HEK293T (cell line): ENCODE measurements at regions not wholly inside any gene's neighbourhood (a gene's known extent, or its start where the extent isn't known, plus 50 kb on each side); places are given as distances from the start of the nearest gene placed in this dataset.
A peak's percentile ranks its signal among the peaks of the same experiment; 100 is the strongest.

Experiments
- CTCF ChIA-PET: fragments of 350-600 bp; formaldehyde crosslinking; extraction: SDS; loops from one replicate; lab custom pipeline; 2021; ENCODE audit warnings: antibody characterized with exemption, inconsistent platforms; lab: Yijun Ruan, JAX
- POLR2A ChIA-PET: fragments of 350-600 bp; formaldehyde crosslinking; extraction: SDS; loops from one replicate; lab custom pipeline; 2020; ENCODE audit warnings: antibody characterized with exemption, inconsistent platforms; lab: Yijun Ruan, JAX
- DNase-seq: peaks from one replicate; pipeline ENCODE4 v3.0.0; 2012; ENCODE audit warnings: mixed read lengths; ENCODE audit errors: extremely low spot score
- ARNT ChIP-seq: fragments of 450-650 bp; IDR thresholded peaks from 2 replicates; pipeline ENCODE4 v1.6.1; 2017; ENCODE audit warnings: mild to moderate bottlenecking
- BHLHE40 ChIP-seq: fragments of 450-650 bp; IDR thresholded peaks from 2 replicates; pipeline ENCODE4 v1.6.1; 2016; ENCODE audit warnings: mild to moderate bottlenecking, moderate library complexity, borderline replicate concordance
- CTBP1 ChIP-seq: fragments of 450-650 bp; IDR thresholded peaks from 2 replicates; pipeline ENCODE4 v1.6.1; 2016; ENCODE audit warnings: borderline replicate concordance
- ELF4 ChIP-seq: fragments of 450-650 bp; IDR thresholded peaks from 2 replicates; pipeline ENCODE4 v1.6.1; 2017; ENCODE audit warnings: antibody characterized with exemption
- FOXA1 ChIP-seq: fragments of 450-650 bp; IDR thresholded peaks from 2 replicates; pipeline ENCODE4 v1.6.1; 2016; ENCODE audit warnings: mild to moderate bottlenecking
- FOXK2 ChIP-seq: fragments of 450-650 bp; IDR thresholded peaks from 2 replicates; pipeline ENCODE4 v1.6.1; 2016; ENCODE audit warnings: mild to moderate bottlenecking
- FOXM1 ChIP-seq: fragments of 450-650 bp; IDR thresholded peaks from 2 replicates; pipeline ENCODE4 v1.6.1; 2017; ENCODE audit warnings: mild to moderate bottlenecking, borderline replicate concordance
- HDGF ChIP-seq: fragments of 450-650 bp; IDR thresholded peaks from 2 replicates; pipeline ENCODE4 v1.6.1; 2017; ENCODE audit warnings: antibody characterized with exemption, borderline replicate concordance
- L3MBTL2 ChIP-seq: fragments of 450-650 bp; conservative IDR thresholded peaks from 2 replicates; pipeline ENCODE4 v1.6.1; 2016; ENCODE audit warnings: mild to moderate bottlenecking
- LEF1 ChIP-seq: fragments of 450-650 bp; IDR thresholded peaks from 2 replicates; pipeline ENCODE4 v1.6.1; 2017; ENCODE audit warnings: mild to moderate bottlenecking, borderline replicate concordance
- NFRKB ChIP-seq: fragments of 450-650 bp; IDR thresholded peaks from 2 replicates; pipeline ENCODE4 v1.6.1; 2016; ENCODE audit warnings: mild to moderate bottlenecking, moderate library complexity
- SP1 ChIP-seq: fragments of 450-650 bp; IDR thresholded peaks from 2 replicates; pipeline ENCODE4 v1.6.1; 2017
- SUZ12 ChIP-seq: fragments of 450-650 bp; IDR thresholded peaks from 2 replicates; pipeline ENCODE4 v1.6.1; 2016; ENCODE audit warnings: mild to moderate bottlenecking
- TARDBP ChIP-seq: fragments of 450-650 bp; IDR thresholded peaks from 2 replicates; pipeline ENCODE4 v1.6.1; 2016
- ZNF384 ChIP-seq: fragments of 450-650 bp; IDR thresholded peaks from 2 replicates; pipeline ENCODE4 v1.6.1; 2016
- TF ChIP-seq, protein P1 (sequence below): fragments of 450-650 bp; IDR thresholded peaks from 2 replicates; pipeline ENCODE4 v1.6.1; 2016

DNA sequence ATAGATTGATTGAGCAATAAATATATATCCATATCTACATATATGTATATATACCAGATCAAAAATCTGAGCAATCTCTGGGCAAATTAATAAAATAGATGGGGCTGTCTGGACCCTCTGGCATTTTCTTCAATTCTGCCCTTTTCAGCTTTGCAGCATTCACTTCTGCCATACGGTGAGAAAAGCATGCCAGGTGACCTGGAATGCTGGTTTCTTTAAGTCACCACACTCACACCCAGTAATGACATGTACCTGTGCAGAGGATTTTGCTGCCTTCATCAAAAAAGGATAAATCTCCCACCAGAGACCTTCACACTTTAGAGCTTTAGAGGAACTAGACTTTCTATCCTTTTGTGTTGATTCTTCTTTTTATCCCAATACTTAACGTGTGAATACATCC lies 223.2 kb upstream of the NFIA start:
- DNase-seq = no peak
- TF ChIP-seq FOXA1 (no peak), SUZ12 (no peak), SP1 (no peak), HDGF (no peak), L3MBTL2 (no peak), FOXK2 (no peak), TARDBP (no peak), BHLHE40 (no peak), CTBP1 (no peak), ZNF384 (no peak), FOXM1 (no peak), ELF4 (no peak), LEF1 (no peak)
- TF ChIP-seq, protein P1, sequence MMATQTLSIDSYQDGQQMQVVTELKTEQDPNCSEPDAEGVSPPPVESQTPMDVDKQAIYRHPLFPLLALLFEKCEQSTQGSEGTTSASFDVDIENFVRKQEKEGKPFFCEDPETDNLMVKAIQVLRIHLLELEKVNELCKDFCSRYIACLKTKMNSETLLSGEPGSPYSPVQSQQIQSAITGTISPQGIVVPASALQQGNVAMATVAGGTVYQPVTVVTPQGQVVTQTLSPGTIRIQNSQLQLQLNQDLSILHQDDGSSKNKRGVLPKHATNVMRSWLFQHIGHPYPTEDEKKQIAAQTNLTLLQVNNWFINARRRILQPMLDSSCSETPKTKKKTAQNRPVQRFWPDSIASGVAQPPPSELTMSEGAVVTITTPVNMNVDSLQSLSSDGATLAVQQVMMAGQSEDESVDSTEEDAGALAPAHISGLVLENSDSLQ = no peak
- CTCF ChIA-PET = interaction anchor here (0.7 kb wide), 1 partner anchor 9 kb away, joined by 3 read pairs; no protein-coding TSS in a partner anchor
- POLR2A ChIA-PET = no interaction called here

DNA sequence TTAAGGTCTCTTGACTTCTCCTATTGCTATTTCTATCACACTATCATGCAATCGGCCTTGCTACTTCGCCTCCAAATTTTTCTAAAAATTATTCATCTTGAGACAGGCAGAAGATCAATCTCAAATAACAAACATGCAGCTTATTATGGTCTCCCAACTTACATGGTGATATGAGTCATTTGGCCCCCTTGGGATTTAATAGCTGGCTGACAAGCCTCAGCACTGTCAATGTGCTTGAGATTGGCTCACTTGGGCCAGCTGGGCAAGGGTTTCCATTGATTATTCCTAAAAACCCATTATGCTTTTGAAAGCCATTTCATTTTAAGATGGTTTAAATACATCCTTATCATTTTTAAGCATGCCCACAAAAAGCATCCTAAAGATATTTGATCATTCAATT lies 224.5 kb upstream of the NFIA start:
- TF ChIP-seq ZNF384 = no peak
- TF ChIP-seq FOXM1 = no peak
- TF ChIP-seq HDGF = no peak
- ChIA-PET POLR2A (no interaction called here), CTCF (interaction anchor here (0.6 to 1.2 kb wide), 4 partner anchors 9 to 220 kb away, joined by 3 to 7 read pairs (median 6); no protein-coding TSS in a partner anchor)
- no peak for DNase-seq

DNA sequence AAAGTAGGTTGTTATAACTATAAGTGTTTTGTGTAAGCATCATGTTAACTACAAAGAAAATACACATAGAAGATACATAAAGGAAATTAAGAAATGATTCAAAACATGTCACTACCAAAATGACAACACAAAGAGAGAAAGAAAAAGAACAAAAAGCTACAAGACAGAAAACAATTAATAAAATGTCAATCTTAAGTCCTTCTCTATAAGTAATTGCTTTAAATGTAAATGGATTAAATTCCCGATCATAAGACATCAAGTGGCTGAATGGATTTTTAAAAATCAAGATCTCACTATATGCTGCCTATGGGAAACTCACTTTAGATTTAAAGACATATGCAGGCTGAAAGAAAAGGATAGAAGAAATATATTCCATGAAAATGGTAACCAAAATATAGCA lies 232.3 kb upstream of the NFIA start:
- no peak for DNase-seq
- POLR2A ChIA-PET = no interaction called here
- CTCF ChIA-PET = interaction anchor here (0.6 to 0.9 kb wide), 2 partner anchors 9 to 1130 kb away, joined by 3 read pairs; no protein-coding TSS in a partner anchor
- TF ChIP-seq FOXA1 (no peak), ZNF384 (no peak), FOXK2 (no peak), SUZ12 (no peak), ELF4 (no peak), BHLHE40 (no peak), SP1 (no peak), NFRKB (no peak)
- TF ChIP-seq, protein P1 = no peak

DNA sequence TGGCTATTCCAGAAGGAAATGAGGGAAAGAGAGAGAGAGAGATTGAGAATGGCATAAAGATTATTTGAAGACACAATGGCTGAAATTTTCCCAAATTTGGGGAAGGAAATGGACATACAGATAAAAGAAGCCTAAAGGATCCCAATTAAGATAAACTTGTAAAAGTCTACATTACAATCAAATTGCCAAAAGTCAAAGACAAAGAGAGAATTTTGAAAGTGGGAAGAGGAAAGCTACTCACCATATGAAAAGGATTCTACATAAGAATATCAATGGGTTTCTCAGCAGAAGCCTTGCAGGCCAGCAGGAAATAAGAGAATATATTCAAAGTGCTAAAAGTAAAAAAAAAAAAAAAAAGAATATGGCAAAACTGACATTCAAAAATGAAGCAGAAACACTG lies 233.0 kb upstream of the NFIA start:
- ChIA-PET CTCF (interaction anchor here (0.7 to 1.3 kb wide), 3 partner anchors 10 to 792 kb away, joined by 3 to 4 read pairs (median 3); no protein-coding TSS in a partner anchor), POLR2A (no interaction called here)
- DNase-seq = no peak
- TF ChIP-seq SUZ12 (no peak), FOXA1 (no peak), ARNT (no peak), FOXK2 (no peak), ZNF384 (no peak), ELF4 (no peak), L3MBTL2 (no peak), BHLHE40 (no peak), HDGF (no peak), FOXM1 (no peak), LEF1 (no peak), CTBP1 (no peak)
- TF ChIP-seq, protein P1 = no peak

DNA sequence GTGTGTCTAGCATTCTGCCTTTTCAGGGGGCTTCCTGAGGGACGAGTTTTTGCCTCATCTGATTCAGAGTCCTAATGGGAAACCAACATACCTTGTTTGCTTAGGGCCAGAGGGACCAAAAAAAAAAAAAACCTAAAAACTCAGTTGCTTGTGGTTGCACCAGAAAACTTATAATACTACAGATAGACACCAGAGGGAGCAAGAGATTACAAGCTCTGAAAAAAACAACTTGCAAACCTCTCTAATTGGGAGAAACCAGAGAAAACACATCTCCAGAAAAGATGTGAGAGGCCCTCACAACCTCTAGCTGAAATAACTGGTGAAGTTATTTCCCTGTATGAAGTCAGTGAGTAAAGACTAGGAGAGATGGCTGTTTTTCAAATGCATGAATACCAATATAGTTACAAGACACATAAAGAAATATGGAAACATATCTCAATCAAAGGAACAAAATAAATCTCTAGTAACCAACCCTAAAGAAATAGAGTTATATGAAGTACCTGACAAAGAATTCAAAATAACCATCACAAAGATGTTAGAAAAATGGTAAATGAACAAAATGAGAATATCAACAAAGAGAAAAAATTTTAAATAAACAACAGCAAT lies 233.7 kb upstream of the NFIA start:
- DNase-seq = peak; percentile 42
- ChIA-PET POLR2A (no interaction called here), CTCF (interaction anchor here (0.5 to 1.3 kb wide), 9 partner anchors 9 to 792 kb away, joined by 3 to 7 read pairs (median 4); no protein-coding TSS in a partner anchor)
- TF ChIP-seq ZNF384 = peak; percentile 92
- TF ChIP-seq FOXM1 = no peak

DNA sequence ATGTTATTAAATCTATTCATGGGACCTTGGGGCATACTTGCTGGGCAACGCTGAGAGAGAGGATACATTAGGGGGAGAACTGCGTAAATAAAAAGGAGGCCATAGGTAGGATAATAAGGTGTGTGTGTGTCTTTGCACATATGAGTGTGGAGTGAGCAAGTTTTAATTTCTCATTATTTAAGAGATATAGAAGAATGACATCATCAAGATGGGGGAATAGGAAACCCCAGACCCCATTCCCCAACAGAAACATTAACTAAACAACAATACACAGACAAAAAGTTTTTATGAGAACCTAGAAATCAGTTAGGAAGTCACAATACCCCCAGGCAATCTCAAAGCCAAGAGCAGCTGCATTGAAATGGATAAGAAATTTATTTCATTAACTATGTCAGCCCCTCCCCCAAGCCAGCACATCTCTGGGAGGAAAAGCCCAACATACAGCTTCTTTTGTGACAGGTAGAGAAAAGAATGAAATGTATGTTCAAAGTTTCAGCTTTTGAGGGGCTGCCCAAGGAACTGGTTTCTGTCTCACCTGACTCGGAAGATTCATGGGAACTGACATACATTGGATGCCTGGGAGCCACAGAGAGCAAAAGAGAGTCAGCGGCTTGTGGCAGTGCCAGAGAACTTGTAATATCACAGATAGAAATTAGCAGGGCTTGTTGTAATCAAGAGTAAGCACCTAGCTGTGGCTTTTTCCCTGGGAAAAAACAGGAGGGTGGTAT lies 234.3 kb upstream of the NFIA start:
- POLR2A ChIA-PET = no interaction called here

More for the DNA sequence above, 234.3 kb upstream of the NFIA start:
- DNase-seq = no peak
- CTCF ChIA-PET = interaction anchor here (0.6 to 1.3 kb wide), 6 partner anchors 22 to 740 kb away, joined by 3 to 5 read pairs (median 4); no protein-coding TSS in a partner anchor
- TF ChIP-seq, protein P1 = no peak
- TF ChIP-seq SP1 (no peak), L3MBTL2 (no peak), SUZ12 (no peak), ELF4 (no peak), BHLHE40 (no peak), TARDBP (no peak), NFRKB (no peak), LEF1 (no peak), ARNT (no peak)
